ENCODE measurements at regions not wholly inside any gene's neighbourhood (a gene's known extent, or its start where the extent isn't known, plus 50 kb on each side); places are given as distances from the start of the nearest gene placed in this dataset.

DNA sequence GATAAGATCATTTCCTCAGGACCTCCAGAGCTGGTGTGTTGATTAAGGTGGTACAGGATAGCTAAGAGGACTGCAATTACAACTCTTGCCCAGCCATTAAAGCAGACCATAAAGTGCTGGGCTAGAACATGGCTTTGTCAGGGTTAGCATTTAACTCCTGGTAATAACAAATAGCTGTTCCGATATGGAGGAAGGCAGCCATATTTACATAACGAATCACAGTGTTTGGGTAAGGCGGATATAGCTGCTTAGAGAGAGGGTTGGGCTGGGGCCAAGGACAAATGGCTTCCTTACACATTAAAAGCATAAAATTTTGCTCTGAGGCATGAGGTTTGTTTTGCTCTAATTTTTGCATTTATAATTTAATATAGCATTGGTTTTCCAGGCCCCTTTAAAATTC lies 297.7 kb upstream of the DDHD1 start:
- Histone ChIP-seq H3K4me3 (no peak overlapping the region), H3K36me3 (ENCODE audit: low read depth) (no peaks in the 10 kb centered on the region), H3K4me1 (replicated peaks; ENCODE audit: insufficient read depth) (0 out of 2 replicates have a peak, but pooled peaks cover 6% of the 10 kb centered on the region), H3K27me3 (ENCODE audit: insufficient read depth, low read depth) (no peaks in the 10 kb centered on the region), H2AFZ (no peak overlapping the region), H3K27ac (no peak overlapping the region), H3F3A (ENCODE audit: insufficient read depth, low read depth) (no peaks in the 10 kb centered on the region), H3K4me2 (0 out of 2 replicates have a peak overlapping the region, but pooled peaks have one; percentile 6), H3K79me2 (ENCODE audit: low read depth) (no peaks in the 10 kb centered on the region), H3K9me2 (ENCODE audit: insufficient read depth) (no peaks in the 10 kb centered on the region), H4K20me1 (ENCODE audit: insufficient read depth) (no peaks in the 10 kb centered on the region), H3K9me3 (ENCODE audit: insufficient read depth, low read depth) (no peaks in the 10 kb centered on the region)
- TF ChIP-seq EZH2 (IDR thresholded peaks at IDR 0.05; ENCODE audit: low read depth): no peak
- TF ChIP-seq, protein P1, sequence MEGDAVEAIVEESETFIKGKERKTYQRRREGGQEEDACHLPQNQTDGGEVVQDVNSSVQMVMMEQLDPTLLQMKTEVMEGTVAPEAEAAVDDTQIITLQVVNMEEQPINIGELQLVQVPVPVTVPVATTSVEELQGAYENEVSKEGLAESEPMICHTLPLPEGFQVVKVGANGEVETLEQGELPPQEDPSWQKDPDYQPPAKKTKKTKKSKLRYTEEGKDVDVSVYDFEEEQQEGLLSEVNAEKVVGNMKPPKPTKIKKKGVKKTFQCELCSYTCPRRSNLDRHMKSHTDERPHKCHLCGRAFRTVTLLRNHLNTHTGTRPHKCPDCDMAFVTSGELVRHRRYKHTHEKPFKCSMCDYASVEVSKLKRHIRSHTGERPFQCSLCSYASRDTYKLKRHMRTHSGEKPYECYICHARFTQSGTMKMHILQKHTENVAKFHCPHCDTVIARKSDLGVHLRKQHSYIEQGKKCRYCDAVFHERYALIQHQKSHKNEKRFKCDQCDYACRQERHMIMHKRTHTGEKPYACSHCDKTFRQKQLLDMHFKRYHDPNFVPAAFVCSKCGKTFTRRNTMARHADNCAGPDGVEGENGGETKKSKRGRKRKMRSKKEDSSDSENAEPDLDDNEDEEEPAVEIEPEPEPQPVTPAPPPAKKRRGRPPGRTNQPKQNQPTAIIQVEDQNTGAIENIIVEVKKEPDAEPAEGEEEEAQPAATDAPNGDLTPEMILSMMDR (conservative IDR thresholded peaks at IDR 0.05): no peak
- ChIA-PET POLR2A (ENCODE audit: unreplicated experiment) (no interaction called here), CTCF (no interaction called here)
- no TSS peak for BruUV-seq (replicated peaks)
- peak in 1 of 2 experiments; percentile 59 for DNase-seq
- intact Hi-C loops (cut with micrococcal nuclease; ENCODE audit: unreplicated experiment): loop anchor here (10.0 kb wide), 3 partner anchors 654 to 804 kb away; no protein-coding TSS in a partner anchor

DNA sequence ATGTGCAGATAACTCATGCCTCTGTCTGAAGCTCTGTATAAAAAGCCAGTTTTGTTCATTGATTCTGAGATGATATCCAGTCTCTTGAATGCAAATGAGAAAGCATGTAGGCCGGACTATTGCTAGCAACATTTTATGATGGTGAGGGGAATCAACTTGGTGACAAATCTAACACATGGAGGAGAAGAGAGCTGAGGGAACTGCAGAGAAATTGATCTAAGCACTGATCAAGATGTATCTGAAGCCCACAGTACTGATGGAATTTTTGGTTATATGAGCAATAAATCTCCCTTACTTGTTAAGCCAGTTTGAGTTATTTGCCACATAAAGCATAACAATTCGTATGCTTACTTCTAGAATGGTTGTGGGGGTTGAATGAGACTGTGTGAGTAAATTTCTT lies 295.6 kb upstream of the DDHD1 start:
- TF ChIP-seq, protein P1 (conservative IDR thresholded peaks at IDR 0.05): no peak
- TF ChIP-seq EZH2 (IDR thresholded peaks at IDR 0.05; ENCODE audit: low read depth): no peak
- ChIA-PET POLR2A (ENCODE audit: unreplicated experiment) (no interaction called here), CTCF (interaction anchor here (0.6 kb wide), 1 partner anchor 23 kb away, joined by 3 read pairs; no protein-coding TSS in a partner anchor)
- H2AFZ ChIP-seq: no peak overlapping the region
- no peaks in the 10 kb centered on the region for H3K9me2 ChIP-seq (ENCODE audit: insufficient read depth)
- 0 out of 2 replicates have a peak, but pooled peaks cover 6% of the 10 kb centered on the region for H3K4me1 ChIP-seq (replicated peaks; ENCODE audit: insufficient read depth)
- H4K20me1 ChIP-seq (ENCODE audit: insufficient read depth): no peaks in the 10 kb centered on the region
- DNase-seq: no peak
- no TSS peak for BruUV-seq (replicated peaks)
- H3K79me2 ChIP-seq (ENCODE audit: low read depth): no peaks in the 10 kb centered on the region
- no peaks in the 10 kb centered on the region for H3K9me3 ChIP-seq (ENCODE audit: insufficient read depth, low read depth)
- no peaks in the 10 kb centered on the region for H3K36me3 ChIP-seq (ENCODE audit: low read depth)
- no peak overlapping the region for H3K4me2 ChIP-seq
- intact Hi-C loops (cut with micrococcal nuclease; ENCODE audit: unreplicated experiment): no loop called here
- H3K27ac ChIP-seq: no peak overlapping the region
- no peaks in the 10 kb centered on the region for H3F3A ChIP-seq (ENCODE audit: insufficient read depth, low read depth)
- no peak overlapping the region for H3K4me3 ChIP-seq
- no peaks in the 10 kb centered on the region for H3K27me3 ChIP-seq (ENCODE audit: insufficient read depth, low read depth)

DNA sequence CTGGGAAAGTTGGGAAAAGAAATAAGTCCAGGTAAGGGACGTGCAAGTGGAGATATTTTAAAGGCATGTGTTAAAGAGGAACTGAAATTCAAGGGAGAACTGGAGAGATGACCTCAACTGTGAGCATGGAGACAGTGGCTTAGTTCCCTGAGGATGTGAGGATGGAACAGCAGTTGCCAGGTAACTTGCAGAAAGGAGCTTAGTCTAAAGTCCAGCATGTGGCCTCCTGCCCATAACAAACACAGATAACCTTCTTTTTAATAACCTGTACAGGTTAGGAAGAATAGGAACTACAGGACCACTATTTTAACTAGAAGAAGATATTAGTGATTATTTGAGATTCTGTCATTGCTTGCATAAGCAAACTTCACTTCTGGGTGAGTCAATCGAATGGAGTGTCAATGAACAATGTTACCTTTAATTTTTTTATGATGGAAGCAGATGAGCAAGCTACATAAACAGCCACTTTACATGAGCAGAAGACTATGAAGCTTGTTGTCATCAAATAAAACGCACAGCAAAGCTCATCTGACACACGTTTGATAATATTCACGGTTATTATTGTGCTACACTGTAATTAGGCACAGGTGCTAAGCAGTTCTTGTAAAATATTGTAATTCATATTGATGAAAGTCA lies 291.7 kb upstream of the DDHD1 start:
- H3K27ac ChIP-seq: no peak overlapping the region
- intact Hi-C loops (cut with micrococcal nuclease; ENCODE audit: unreplicated experiment): no loop called here
- H3K4me3 ChIP-seq: no peak overlapping the region
- H3K27me3 ChIP-seq (ENCODE audit: insufficient read depth, low read depth): no peaks in the 10 kb centered on the region
- H3K9me3 ChIP-seq (ENCODE audit: insufficient read depth, low read depth): no peaks in the 10 kb centered on the region
- H3F3A ChIP-seq (ENCODE audit: insufficient read depth, low read depth): no peaks in the 10 kb centered on the region
- ChIA-PET POLR2A (ENCODE audit: unreplicated experiment) (no interaction called here), CTCF (no interaction called here)
- DNase-seq: no peak
- no peaks in the 10 kb centered on the region for H3K36me3 ChIP-seq (ENCODE audit: low read depth)
- no peak overlapping the region for H2AFZ ChIP-seq
- H3K4me2 ChIP-seq: no peak overlapping the region
- H4K20me1 ChIP-seq (ENCODE audit: insufficient read depth): no peaks in the 10 kb centered on the region
- no peaks in the 10 kb centered on the region for H3K79me2 ChIP-seq (ENCODE audit: low read depth)
- no peaks in the 10 kb centered on the region for H3K9me2 ChIP-seq (ENCODE audit: insufficient read depth)
- no TSS peak for BruUV-seq (replicated peaks)
- no peaks in the 10 kb centered on the region for H3K4me1 ChIP-seq (replicated peaks; ENCODE audit: insufficient read depth)
- TF ChIP-seq EZH2 (IDR thresholded peaks at IDR 0.05; ENCODE audit: low read depth): no peak
- TF ChIP-seq, protein P1 (conservative IDR thresholded peaks at IDR 0.05): no peak
